IMR-90 (cell line): ENCODE measurements at regions not wholly inside any gene's neighbourhood (a gene's known extent, or its start where the extent isn't known, plus 50 kb on each side); places are given as distances from the start of the nearest gene placed in this dataset.

ENCODE experiments used
- ATAC-seq: fragments of 200-7000 bp; cut with Tn5 transposase; 2 replicates; pipeline ENCODE4 v1.9.1; 2020; ENCODE audit warnings: low read depth, mild to moderate bottlenecking, moderate library complexity
- BruUV-seq: library from RNA; stranded (reverse); fragments of 400-500 nt; replicated peaks from 2 replicates; lab custom pipeline; 2021; lab: Mats Ljungman, UMichigan
- CTCF ChIA-PET: fragments of 300-600 bp; formaldehyde crosslinking; extraction: SDS; loops from one replicate; lab custom pipeline; 2021; ENCODE audit warnings: antibody characterized with exemption; lab: Yijun Ruan, JAX
- POLR2A ChIA-PET: fragments of 300-600 bp; sonication (Branson Sonifier 250); formaldehyde crosslinking; loops from one replicate; lab custom pipeline; 2022; ENCODE audit warnings: antibody characterized with exemption; ENCODE audit not compliant: unreplicated experiment; lab: Charles Lee
- DNase-seq: peaks from one replicate; pipeline ENCODE4 v3.0.0; 2013
- H2AFZ ChIP-seq: replicated peaks from 2 replicates; pipeline ENCODE3; 2013; ENCODE audit warnings: low read length, mild to moderate bottlenecking; ENCODE audit not compliant: poor library complexity
- H2AK5ac ChIP-seq: 2 replicates; pipeline ENCODE4 v1.6.1; 2013; ENCODE audit warnings: low read depth, low read length, inconsistent platforms
- H2AK9ac ChIP-seq: replicated peaks from 2 replicates; pipeline ENCODE3; 2013; ENCODE audit warnings: mild to moderate bottlenecking, low read depth, low read length, moderate library complexity; ENCODE audit not compliant: poor library complexity
- H2BK120ac ChIP-seq: 2 replicates; pipeline ENCODE4 v1.6.1; 2013; ENCODE audit warnings: low read depth, low read length, inconsistent platforms
- H2BK15ac ChIP-seq: 3 replicates; pipeline ENCODE4 v1.6.1; 2013; ENCODE audit warnings: low read depth, low read length, inconsistent platforms
- H2BK20ac ChIP-seq: 2 replicates; pipeline ENCODE4 v1.6.1; 2013; ENCODE audit warnings: low read depth, mild to moderate bottlenecking, inconsistent platforms, low read length, moderate library complexity
- H2BK5ac ChIP-seq: 2 replicates; pipeline ENCODE4 v1.6.1; 2013; ENCODE audit warnings: mild to moderate bottlenecking, low read depth, low read length, inconsistent platforms; ENCODE audit not compliant: poor library complexity, severe bottlenecking
- H3K14ac ChIP-seq: replicated peaks from 2 replicates; pipeline ENCODE4 v1.6.1; 2013; ENCODE audit warnings: low read depth, low read length, inconsistent platforms
- H3K18ac ChIP-seq: 2 replicates; pipeline ENCODE4 v1.6.1; 2013; ENCODE audit warnings: low read depth, low read length, control low read depth
- H3K23ac ChIP-seq: 2 replicates; pipeline ENCODE4 v1.6.1; 2013; ENCODE audit warnings: low read depth, low read length, inconsistent platforms
- H3K27ac ChIP-seq: 2 replicates; pipeline ENCODE4 v1.5.1; 2013; ENCODE audit warnings: mild to moderate bottlenecking, control low read depth, low read length; ENCODE audit not compliant: insufficient read depth
- H3K27me3 ChIP-seq: 2 replicates; pipeline ENCODE4 v1.6.1; 2013; ENCODE audit warnings: low read length; ENCODE audit not compliant: control insufficient read depth, insufficient read depth
- H3K36me3 ChIP-seq: 2 replicates; pipeline ENCODE4 v1.6.1; 2013; ENCODE audit warnings: low read length, mixed read lengths; ENCODE audit not compliant: control insufficient read depth, insufficient read depth
- H3K4ac ChIP-seq: 2 replicates; pipeline ENCODE4 v1.6.1; 2013; ENCODE audit warnings: low read depth, low read length, inconsistent platforms
- H3K4me1 ChIP-seq: 2 replicates; pipeline ENCODE4 v1.6.1; 2013; ENCODE audit warnings: low read length, mixed read lengths; ENCODE audit not compliant: control insufficient read depth, insufficient read depth
- H3K4me2 ChIP-seq: 2 replicates; pipeline ENCODE4 v1.6.1; 2013; ENCODE audit warnings: low read depth, mild to moderate bottlenecking, control low read depth, low read length, moderate library complexity
- H3K4me3 ChIP-seq: 2 replicates; pipeline ENCODE4 v1.5.1; 2013; ENCODE audit warnings: low read depth, mild to moderate bottlenecking, control low read depth, low read length, moderate library complexity; ENCODE audit not compliant: insufficient read depth
- H3K56ac ChIP-seq: 2 replicates; pipeline ENCODE4 v1.6.1; 2013; ENCODE audit warnings: low read length, inconsistent platforms; ENCODE audit not compliant: insufficient read depth; ENCODE audit errors: extremely low read depth
- H3K79me1 ChIP-seq, 2 experiments: 2 replicates each; pipeline ENCODE4 v1.6.1; 2013; ENCODE audit warnings: low read length in 2 of 2, inconsistent platforms in 1 of 2, low read depth in 1 of 2
- H3K9ac ChIP-seq: 2 replicates; pipeline ENCODE4 v1.6.1; 2013; ENCODE audit warnings: low read depth, low read length, control low read depth
- H3K9me1 ChIP-seq: 2 replicates; pipeline ENCODE4 v1.6.1; 2013; ENCODE audit warnings: low read length, inconsistent platforms; ENCODE audit not compliant: insufficient read depth
- H3K9me3 ChIP-seq: 2 replicates; pipeline ENCODE4 v1.6.1; 2013; ENCODE audit warnings: low read length; ENCODE audit not compliant: control insufficient read depth, insufficient read depth
- H4K20me1 ChIP-seq: 2 replicates; pipeline ENCODE4 v1.6.1; 2013; ENCODE audit warnings: low read length, inconsistent platforms; ENCODE audit not compliant: insufficient read depth
- H4K5ac ChIP-seq: 2 replicates; pipeline ENCODE4 v1.6.1; 2013; ENCODE audit warnings: mild to moderate bottlenecking, low read depth, low read length, control low read depth
- H4K8ac ChIP-seq, 2 experiments: 2 replicates each; pipeline ENCODE4 v1.6.1; 2013; ENCODE audit warnings: low read depth in 2 of 2, low read length in 2 of 2, control low read depth in 1 of 2, inconsistent platforms in 1 of 2
- H4K91ac ChIP-seq: 2 replicates; pipeline ENCODE4 v1.6.1; 2013; ENCODE audit warnings: low read depth, low read length, inconsistent platforms; ENCODE audit not compliant: insufficient read depth
- BHLHE40 ChIP-seq: fragments of 150-350 bp; IDR thresholded peaks from 2 replicates; pipeline ENCODE4 v1.6.1; 2016; ENCODE audit warnings: mild to moderate bottlenecking, low read depth, low read length
- CEBPB ChIP-seq: IDR thresholded peaks from 2 replicates; pipeline ENCODE4 v1.6.1; 2012; ENCODE audit warnings: low read depth, low read length, improper control_type of control experiment
- CTCF ChIP-seq: conservative IDR thresholded peaks from 2 replicates; pipeline ENCODE4 v1.5.1; 2012; ENCODE audit warnings: mild to moderate bottlenecking, low read depth, low read length, improper control_type of control experiment
- NFE2L2 ChIP-seq: fragments of 150-350 bp; IDR thresholded peaks from 2 replicates; pipeline ENCODE4 v1.6.1; 2016; ENCODE audit warnings: low read depth, mild to moderate bottlenecking, low read length
- POLR2A ChIP-seq: IDR thresholded peaks from 2 replicates; pipeline ENCODE4 v1.6.1; 2012; ENCODE audit warnings: mild to moderate bottlenecking, low read depth, low read length
- WGBS, 2 experiments: methylation state at CpG; one replicate each; pipeline versions ENCODE4 v1.1.5 to v1.1.7; 2013; ENCODE audit warnings: missing lambda C conversion rate in 2 of 2; ENCODE audit not compliant: insufficient read length in 1 of 2; ENCODE audit errors: extremely low coverage in 2 of 2; 5-methylcytosine and 5-hydroxymethylcytosine counted together
- dilution Hi-C: fragments of 300-500 bp; cut with HindIII; formaldehyde crosslinking; loops from one replicate; pipeline ENCODE4 v1.14.3; 2018; ENCODE audit warnings: low sequenced_read_pairs; ENCODE audit not compliant: unreplicated experiment
- in situ Hi-C: fragments of 300-500 bp; cut with MboI; formaldehyde crosslinking; loops from 3 replicates; pipeline ENCODE4 v1.14.3; 2019; ENCODE audit warnings: low sequenced_read_pairs, inconsistent platforms, mixed read lengths
- intact Hi-C: fragments of 100-400 bp; cut with micrococcal nuclease; formaldehyde crosslinking; loops from 2 replicates; pipeline ENCODE4 v1.10.0; 2022

GRCh38 chr6:81808851-81809570 is 56.5 kb upstream of the TENT5A start:
- Histone ChIP-seq H2BK15ac (no peak overlapping the region), H3K9ac (no peak overlapping the region), H3K23ac (no peak overlapping the region), H3K14ac (no peak overlapping the region), H4K8ac (no peak overlapping the region), H3K27ac (no peak overlapping the region), H4K20me1 (no peaks in the 10 kb centered on the region), H4K5ac (no peak overlapping the region), H3K9me1 (no peaks in the 10 kb centered on the region), H2AK5ac (no peak overlapping the region), H3K36me3 (no peaks in the 10 kb centered on the region), H2AK9ac (no peak overlapping the region), H3K4me3 (no peak overlapping the region), H3K79me1 (no peaks in the 10 kb centered on the region), H3K4me1 (0 out of 2 replicates have a peak, but pooled peaks cover 1% of the 10 kb centered on the region), H2BK20ac (no peak overlapping the region), H3K4me2 (peak overlapping the region; percentile 31; the same call in 1 of the 2 replicates), H2BK5ac (no peak overlapping the region), H4K91ac (no peak overlapping the region), H3K9me3 (no peaks in the 10 kb centered on the region), H3K18ac (no peak overlapping the region), H2AFZ (no peak overlapping the region), H3K27me3 (no peaks in the 10 kb centered on the region), H3K56ac (no peak overlapping the region), H3K4ac (no peak overlapping the region), H2BK120ac (no peak overlapping the region)
- 60% methylated on average over 1 of the region's 6 CpGs; no CpG with 5 or more reads in 1 of the 2 experiments for WGBS, 2 experiments
- ChIA-PET CTCF (no interaction called here), POLR2A (no interaction called here)
- DNase-seq (no peak), ATAC-seq (peak; percentile 57)
- dilution Hi-C loops: no loop called here
- in situ Hi-C loops: no loop called here
- no TSS peak for BruUV-seq
- TF ChIP-seq POLR2A: no peak
- TF ChIP-seq CEBPB: no peak
- TF ChIP-seq NFE2L2: no peak
- TF ChIP-seq CTCF: no peak
- no peak for TF ChIP-seq BHLHE40
- intact Hi-C loops: no loop called here
